Sigmoid colon (tissue), 6 donors: ENCODE measurements at regions not wholly inside any gene's neighbourhood (a gene's known extent, or its start where the extent isn't known, plus 50 kb on each side); places are given as distances from the start of the nearest gene placed in this dataset.
"Not testable (repeated sequence)": the region's sequence is repeated elsewhere in the genome, so short reads cannot be mapped to it uniquely, and the experiment has no call there.

Source experiments
- DNase-seq: peaks from one replicate; pipeline ENCODE4 v3.0.0-alpha.2; 2019
- H3K27ac ChIP-seq, 4 donors: fragments of 200-600 bp; sonication (generic); one replicate each; pipeline ENCODE4 v1.5.1; 2016 to 2019; ENCODE audit warnings: mild to moderate bottlenecking in 1 of 4
- H3K27me3 ChIP-seq, 3 donors: fragments of 200-600 bp; sonication (generic); one replicate each; pipeline ENCODE4 v1.5.1; 2019; ENCODE audit warnings: mild to moderate bottlenecking in 1 of 3
- H3K36me3 ChIP-seq, 4 donors: fragments of 200-600 bp; sonication (generic); one replicate each; pipeline ENCODE4 v1.5.1; 2016 to 2019
- H3K4me1 ChIP-seq, 4 donors: fragments of 200-600 bp; sonication (generic); one replicate each; pipeline ENCODE4 v1.5.1; 2017 to 2019
- H3K4me3 ChIP-seq, 4 donors: fragments of 200-600 bp; sonication (generic); one replicate each; pipeline ENCODE4 v1.5.1; 2017 to 2019; ENCODE audit warnings: mild to moderate bottlenecking in 2 of 4, moderate library complexity in 1 of 4
- H3K9me3 ChIP-seq, 4 donors: fragments of 200-600 bp in 3 of 4; sonication (generic) in 3 of 4; one replicate each; pipeline versions ENCODE4 v1.5.1 to v1.6.1; 2013 to 2019
- CTCF ChIP-seq, 4 experiments: fragments of 450-650 bp in 3 of 4; fragments of 200-600 bp in 1 of 4; IDR thresholded peaks; one replicate each; pipeline ENCODE4 v1.5.1; 2016 to 2019; ENCODE audit warnings: antibody characterized with exemption in 4 of 4, mild to moderate bottlenecking in 3 of 4, moderate library complexity in 2 of 4
- EP300 ChIP-seq, 4 donors: sonication (generic); formaldehyde crosslinking; IDR thresholded peaks; one replicate each; pipeline ENCODE4 v1.6.1; 2017; ENCODE audit warnings: antibody characterized with exemption in 4 of 4
- POLR2A ChIP-seq, 2 donors: fragments of 450-650 bp; IDR thresholded peaks; one replicate each; pipeline ENCODE4 v1.6.1; 2016; ENCODE audit warnings: antibody characterized with exemption in 2 of 2, mild to moderate bottlenecking in 2 of 2, moderate library complexity in 2 of 2
- POLR2AphosphoS5 ChIP-seq, 4 donors: sonication (generic); formaldehyde crosslinking; IDR thresholded peaks; one replicate each; pipeline ENCODE4 v1.6.1; 2017; ENCODE audit warnings: antibody characterized with exemption in 4 of 4
- WGBS, 2 donors: extraction: QIAGEN DNeasy Blood & Tissue Kit; methylation state at CpG; one replicate each; pipeline ENCODE4 v1.1.7; 2013; 5-methylcytosine and 5-hydroxymethylcytosine counted together
- intact Hi-C: fragments of 100-400 bp; cut with DNase I; formaldehyde crosslinking; loops from one replicate; pipeline ENCODE4 v1.15.1; 2023
- donor health status: healthy with polysubstance abuse.
- donor health status: healthy.

GRCh38 chr6:84314377-84314898, 87.0 kb upstream of the CEP162 start:
- Histone ChIP-seq H3K27ac (no peak overlapping the region), H3K27me3 (no peaks in the 10 kb centered on the region), H3K4me3 (no peak overlapping the region), H3K4me1 (no peaks in the 10 kb centered on the region), H3K9me3 (no peaks in the 10 kb centered on the region), H3K36me3 (no peaks in the 10 kb centered on the region)
- DNase-seq = no peak
- intact Hi-C loops = no loop called here
- 60 to 67% methylated on average over 1 of the region's 1 CpG for WGBS, 2 donors
- TF ChIP-seq POLR2A (IDR thresholded peaks at IDR 0.05) (no peak), EP300 (IDR thresholded peaks at IDR 0.05) (no peak), CTCF (IDR thresholded peaks at IDR 0.05) (no peak), POLR2AphosphoS5 (IDR thresholded peaks at IDR 0.05) (no peak)

GRCh38 chr6:84309336-84309735, 81.9 kb upstream of the CEP162 start:
- no peaks in the 10 kb centered on the region for H3K36me3 ChIP-seq
- no peak overlapping the region for H3K4me3 ChIP-seq
- H3K9me3 ChIP-seq = no peaks in the 10 kb centered on the region
- H3K27ac ChIP-seq = no peak overlapping the region
- 23 to 51% methylated on average over 2 of the region's 2 CpGs for WGBS, 2 donors
- no peaks in the 10 kb centered on the region for H3K27me3 ChIP-seq
- TF ChIP-seq POLR2A (IDR thresholded peaks at IDR 0.05) (no peak), POLR2AphosphoS5 (IDR thresholded peaks at IDR 0.05) (no peak), CTCF (IDR thresholded peaks at IDR 0.05) (no peak), EP300 (IDR thresholded peaks at IDR 0.05) (no peak)
- intact Hi-C loops = no loop called here
- H3K4me1 ChIP-seq = no peaks in the 10 kb centered on the region
- DNase-seq = no peak

GRCh38 chr6:84304881-84305280, 77.4 kb upstream of the CEP162 start:
- Histone ChIP-seq H3K27ac (no peak overlapping the region), H3K9me3 (no peaks in the 10 kb centered on the region), H3K36me3 (no peaks in the 10 kb centered on the region), H3K4me1 (no peaks in the 10 kb centered on the region), H3K27me3 (no peaks in the 10 kb centered on the region), H3K4me3 (no peak overlapping the region)
- TF ChIP-seq POLR2A (IDR thresholded peaks at IDR 0.05) (no peak), CTCF (IDR thresholded peaks at IDR 0.05) (no peak), EP300 (IDR thresholded peaks at IDR 0.05) (no peak), POLR2AphosphoS5 (IDR thresholded peaks at IDR 0.05) (no peak)
- DNase-seq = no peak
- intact Hi-C loops = no loop called here
- WGBS, 2 donors = 57 to 79% methylated on average over 3 of the region's 3 CpGs

GRCh38 chr6:84291033-84291432, 63.6 kb upstream of the CEP162 start:
- H3K27me3 ChIP-seq, H3K36me3 ChIP-seq, H3K4me3 ChIP-seq, DNase-seq, H3K27ac ChIP-seq, H3K9me3 ChIP-seq, intact Hi-C loops, H3K4me1 ChIP-seq: not testable (repeated sequence)
- WGBS, 2 donors = 93 to 98% methylated on average over 1 of the region's 1 CpG

GRCh38 chr6:84284428-84285049, 57.1 kb upstream of the CEP162 start:
- DNase-seq = no peak
- 39 to 48% methylated on average over 6 of the region's 6 CpGs for WGBS, 2 donors

More at GRCh38 chr6:84284428-84285049, 57.1 kb upstream of the CEP162 start:
- Histone ChIP-seq H3K4me3 (no peak overlapping the region), H3K27ac (no peak overlapping the region), H3K27me3 (no peaks in the 10 kb centered on the region), H3K4me1 (no peaks in the 10 kb centered on the region), H3K36me3 (no peaks in the 10 kb centered on the region), H3K9me3 (no peaks in the 10 kb centered on the region)
- intact Hi-C loops = no loop called here
- no peak for TF ChIP-seq POLR2AphosphoS5 (IDR thresholded peaks at IDR 0.05)
- TF ChIP-seq EP300 (IDR thresholded peaks at IDR 0.05) = no peak
- no peak for TF ChIP-seq POLR2A (IDR thresholded peaks at IDR 0.05)
- no peak for TF ChIP-seq CTCF (IDR thresholded peaks at IDR 0.05)
